ENCODE measurements at regions not wholly inside any gene's neighbourhood (a gene's known extent, or its start where the extent isn't known, plus 50 kb on each side); places are given as distances from the start of the nearest gene placed in this dataset.

- BruUV-seq (replicated peaks) = no TSS peak
- Histone ChIP-seq H2AFZ (ENCODE audit: low read depth, low read length) (no peak overlapping the region), H3K27ac (ENCODE audit: insufficient read depth, low read depth, low read length) (no peak overlapping the region), H3K9ac (replicated peaks; ENCODE audit: extremely low read depth, insufficient read depth, low read length) (no peak overlapping the region), H3K4me2 (ENCODE audit: insufficient read depth, low read length) (no peak overlapping the region), H3K4me3 (replicated peaks in 1 of 3; ENCODE audit: insufficient read depth in 1 of 3, low read depth in 1 of 3, low read length in 3 of 3) (no peak overlapping the region), H3K4me1 (ENCODE audit: control insufficient read depth, extremely low read depth, insufficient read depth, low read length) (no peaks in the 10 kb centered on the region), H4K20me1 (replicated peaks; ENCODE audit: control insufficient read depth, extremely low read depth, insufficient read depth, low read length) (no peaks in the 10 kb centered on the region), H3K79me2 (ENCODE audit: control insufficient read depth, insufficient read depth, low read length) (no peaks in the 10 kb centered on the region), H3K27me3 (ENCODE audit: control insufficient read depth in 2 of 2, insufficient read depth in 2 of 2, low read length in 2 of 2) (no peaks in the 10 kb centered on the region), H3K9me3 (replicated peaks; ENCODE audit: control insufficient read depth, insufficient read depth, low read length) (peaks cover 3% of the 10 kb centered on the region), H3K36me3 (ENCODE audit: control insufficient read depth in 2 of 2, extremely low read depth in 1 of 2, insufficient read depth in 2 of 2, low read length in 2 of 2) (no peaks in the 10 kb centered on the region), H3K9me1 (replicated peaks; ENCODE audit: control insufficient read depth, extremely low read depth, insufficient read depth, low read length) (no peaks in the 10 kb centered on the region)
- intact Hi-C loops (cut with micrococcal nuclease) = no loop called here
- dilution Hi-C loops (cut with MboI; ENCODE audit: extremely low pct_ligation_motif_present, low sequenced_read_pairs) = no loop called here
- ChIA-PET POLR2A (no interaction called here), CTCF (no interaction called here)
- DNase-seq (ENCODE audit: low read depth, low spot score) (no peak), FAIRE-seq (no peak)
- TF ChIP-seq CTCF (IDR thresholded peaks at IDR 0.05; ENCODE audit: extremely low read depth in 1 of 2, insufficient read depth in 1 of 2, low read depth in 1 of 2, low read length in 2 of 2) = no peak
- TF ChIP-seq GATA2 (IDR thresholded peaks at IDR 0.05; ENCODE audit: insufficient read depth, insufficient read length, low read depth, low read length) = no peak
- TF ChIP-seq POLR2AphosphoS5 (IDR thresholded peaks at IDR 0.05; ENCODE audit: insufficient read depth, low read depth, low read length) = no peak
- TF ChIP-seq MAX (IDR thresholded peaks at IDR 0.05; ENCODE audit: insufficient read depth, insufficient read length) = no peak
- no peak for TF ChIP-seq JUN (IDR thresholded peaks at IDR 0.05; ENCODE audit: borderline replicate concordance, insufficient read depth, insufficient read length, low read depth)
- no peak for TF ChIP-seq FOS (IDR thresholded peaks at IDR 0.05; ENCODE audit: borderline replicate concordance, insufficient read depth, low read length)
- no peak for TF ChIP-seq POLR2A (IDR thresholded peaks at IDR 0.05; ENCODE audit: low read depth, low read length)
- TF ChIP-seq EZH2 (IDR thresholded peaks at IDR 0.05; ENCODE audit: borderline replicate concordance, low read depth, low read length, severe bottlenecking) = no peak
- no peak for TF ChIP-seq MYC (IDR thresholded peaks at IDR 0.05; ENCODE audit: low read depth, low read length)
Measured at GRCh38 chr11:22084056-22084455, 108.8 kb upstream of the ANO5 start.

Data from endothelial cell of umbilical vein (primary cell).